ENCODE measurements at regions not wholly inside any gene's neighbourhood (a gene's known extent, or its start where the extent isn't known, plus 50 kb on each side); places are given as distances from the start of the nearest gene placed in this dataset.
"Not testable (repeated sequence)": the region's sequence is repeated elsewhere in the genome, so short reads cannot be mapped to it uniquely, and the experiment has no call there.

DNA sequence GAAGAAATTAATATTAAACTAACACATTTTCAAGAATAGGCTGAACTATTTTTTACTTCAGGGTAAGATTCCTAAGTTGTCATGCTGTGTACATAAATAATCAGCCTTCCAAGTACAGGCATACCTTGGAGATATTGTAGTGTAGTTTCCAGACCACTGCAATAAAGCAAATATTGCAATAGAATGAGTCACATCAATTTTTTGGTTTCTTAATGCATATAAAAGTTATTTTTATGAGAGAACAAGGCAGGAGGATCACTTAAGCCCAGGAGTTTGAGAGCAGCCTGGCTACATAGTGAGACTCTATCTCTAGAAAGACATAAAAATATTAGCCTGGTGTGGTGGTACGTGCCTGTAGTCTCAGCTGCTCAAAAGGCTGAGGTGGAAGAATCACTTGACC is 511.5 kb downstream of the UQCRFS1 start:
- no peak for TF ChIP-seq CTCF (conservative IDR thresholded peaks at IDR 0.05)
- H3K27ac Mint-ChIP-seq (ENCODE audit: unreplicated experiment), result no peak overlapping the region
- H3K4me3 Mint-ChIP-seq, result no peak overlapping the region

DNA sequence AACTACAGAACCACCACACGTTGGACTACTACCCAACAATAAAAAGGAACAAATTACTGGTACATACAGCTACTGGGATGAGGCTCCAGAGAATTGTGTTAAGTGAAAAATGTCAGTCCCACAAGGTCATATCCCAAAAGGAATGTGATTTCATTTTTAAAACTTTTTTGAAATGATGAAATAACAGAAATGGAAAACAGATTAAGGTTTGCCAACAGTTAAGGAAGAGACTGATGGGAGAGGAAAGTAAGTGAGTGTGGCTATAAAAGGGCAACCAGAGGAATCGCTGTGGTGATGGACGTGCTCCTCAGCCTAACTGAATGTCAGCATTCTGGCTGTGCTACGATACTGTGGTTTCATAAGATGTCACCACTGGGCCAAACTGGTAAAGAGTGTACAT is 512.8 kb downstream of the UQCRFS1 start:
- TF ChIP-seq CTCF (conservative IDR thresholded peaks at IDR 0.05), result no peak
- Mint-ChIP-seq H3K27me3 (ENCODE audit: low read depth) (no peaks in the 10 kb centered on the region), H3K4me3 (no peak overlapping the region), H3K4me1 (peaks cover 21% of the 10 kb centered on the region), H3K9me3 (peaks cover 3% of the 10 kb centered on the region), H3K36me3 (ENCODE audit: low read depth) (no peaks in the 10 kb centered on the region), H3K27ac (ENCODE audit: unreplicated experiment) (no peak overlapping the region)
- no peak for DNase-seq (ENCODE audit: low read depth, low spot score)

More for the DNA sequence above, 511.5 kb downstream of the UQCRFS1 start:
- H3K9me3 Mint-ChIP-seq, result peaks cover 3% of the 10 kb centered on the region
- no peaks in the 10 kb centered on the region for H3K36me3 Mint-ChIP-seq (ENCODE audit: low read depth)
- DNase-seq (ENCODE audit: low read depth, low spot score), result no peak
- no peaks in the 10 kb centered on the region for H3K27me3 Mint-ChIP-seq (ENCODE audit: low read depth)
- H3K4me1 Mint-ChIP-seq, result peaks cover 12% of the 10 kb centered on the region

GRCh38 chr19:28697308-28697707 is 515.6 kb downstream of the UQCRFS1 start:
- TF ChIP-seq CTCF (conservative IDR thresholded peaks at IDR 0.05), result no peak
- H3K36me3 Mint-ChIP-seq (ENCODE audit: low read depth), result no peaks in the 10 kb centered on the region
- no peak overlapping the region for H3K27ac Mint-ChIP-seq (ENCODE audit: unreplicated experiment)
- H3K4me3 Mint-ChIP-seq, result no peak overlapping the region
- H3K4me1 Mint-ChIP-seq, result peaks cover 20% of the 10 kb centered on the region
- peaks cover 3% of the 10 kb centered on the region for H3K9me3 Mint-ChIP-seq
- no peak for DNase-seq (ENCODE audit: low read depth, low spot score)
- H3K27me3 Mint-ChIP-seq (ENCODE audit: low read depth), result no peaks in the 10 kb centered on the region

GRCh38 chr19:28694812-28695211 is 518.1 kb downstream of the UQCRFS1 start:
- peak overlapping the region; percentile 32 for H3K4me3 Mint-ChIP-seq
- H3K4me1 Mint-ChIP-seq, result peaks cover 25% of the 10 kb centered on the region
- H3K36me3 Mint-ChIP-seq (ENCODE audit: low read depth), result peaks cover 2% of the 10 kb centered on the region
- H3K9me3 Mint-ChIP-seq, result peaks cover 5% of the 10 kb centered on the region
- peak; percentile 5 for DNase-seq (ENCODE audit: low read depth, low spot score)
- H3K27me3 Mint-ChIP-seq (ENCODE audit: low read depth), result no peaks in the 10 kb centered on the region
- no peak for TF ChIP-seq CTCF (conservative IDR thresholded peaks at IDR 0.05)
- peak overlapping the region; percentile 37 for H3K27ac Mint-ChIP-seq (ENCODE audit: unreplicated experiment)

- no peak overlapping the region for H3K27ac Mint-ChIP-seq (ENCODE audit: unreplicated experiment)
- TF ChIP-seq CTCF (conservative IDR thresholded peaks at IDR 0.05), result no peak
- peaks cover 30% of the 10 kb centered on the region for H3K4me1 Mint-ChIP-seq
- H3K27me3 Mint-ChIP-seq (ENCODE audit: low read depth), result no peaks in the 10 kb centered on the region
- DNase-seq (ENCODE audit: low read depth, low spot score), result no peak
- peaks cover 5% of the 10 kb centered on the region for H3K9me3 Mint-ChIP-seq
- H3K36me3 Mint-ChIP-seq (ENCODE audit: low read depth), result peaks cover 2% of the 10 kb centered on the region
- H3K4me3 Mint-ChIP-seq, result no peak overlapping the region
Measured at GRCh38 chr19:28691683-28692082, 521.3 kb downstream of the UQCRFS1 start.

- peaks cover 13% of the 10 kb centered on the region for H3K4me1 Mint-ChIP-seq
- not testable (repeated sequence) for H3K27ac Mint-ChIP-seq (ENCODE audit: unreplicated experiment); H3K9me3 Mint-ChIP-seq; H3K4me3 Mint-ChIP-seq; DNase-seq (ENCODE audit: low read depth, low spot score); H3K27me3 Mint-ChIP-seq (ENCODE audit: low read depth); H3K36me3 Mint-ChIP-seq (ENCODE audit: low read depth)
Measured at GRCh38 chr19:28689464-28689863, 523.5 kb downstream of the UQCRFS1 start.
